Gastrocnemius medialis (tissue), 4 donors: ENCODE measurements at regions not wholly inside any gene's neighbourhood (a gene's known extent, or its start where the extent isn't known, plus 50 kb on each side); places are given as distances from the start of the nearest gene placed in this dataset.

ENCODE experiments used
- ATAC-seq, 2 donors: fragments of 150-250 bp; one replicate each; pipeline ENCODE4 v1.9.1; 2016
- DNase-seq, 2 donors: peaks; one replicate each; pipeline ENCODE4 v3.0.0-alpha.2; 2019
- H3K27ac ChIP-seq, 4 donors: fragments of 200-600 bp; sonication (generic); 1 replicate in 1 of 4; 2 replicates in 3 of 4; pipeline ENCODE4 v1.5.1; 2016 to 2018; ENCODE audit warnings: mild to moderate bottlenecking in 2 of 4, moderate library complexity in 1 of 4
- H3K27me3 ChIP-seq, 3 donors: fragments of 200-600 bp; sonication (generic) in 2 of 3; 1 replicate in 1 of 3; 2 replicates in 2 of 3; pipeline versions ENCODE4 v1.5.1 to v1.6.0; 2016 to 2019; ENCODE audit warnings: mild to moderate bottlenecking in 1 of 3, moderate library complexity in 1 of 3
- H3K36me3 ChIP-seq, 2 donors: fragments of 200-600 bp; sonication (generic) in 1 of 2; one replicate each; pipeline ENCODE4 v1.5.1; 2017 to 2018
- H3K4me1 ChIP-seq, 2 donors: fragments of 200-600 bp; sonication (generic) in 1 of 2; one replicate each; pipeline ENCODE4 v1.5.1; 2016 to 2017; ENCODE audit warnings: mild to moderate bottlenecking in 2 of 2
- H3K4me3 ChIP-seq, 4 donors: fragments of 200-600 bp; sonication (generic) in 3 of 4; 1 replicate in 1 of 4; 2 replicates in 3 of 4; pipeline ENCODE4 v1.5.1; 2016 to 2019; ENCODE audit warnings: mild to moderate bottlenecking in 2 of 4
- H3K9me3 ChIP-seq, 3 donors: fragments of 200-600 bp; sonication (generic) in 2 of 3; 1 replicate in 1 of 3; 2 replicates in 2 of 3; pipeline ENCODE4 v1.5.1; 2016 to 2019
- CTCF ChIP-seq, 5 experiments: fragments of 450-650 bp in 3 of 5; fragments of 200-600 bp in 2 of 5; sonication (generic) in 2 of 5; IDR thresholded peaks in 4 of 5; conservative IDR thresholded peaks in 1 of 5; 1 replicate in 4 of 5; 2 replicates in 1 of 5; pipeline ENCODE4 v1.5.1; 2016 to 2019; ENCODE audit warnings: antibody characterized with exemption in 5 of 5, mild to moderate bottlenecking in 3 of 5, moderate library complexity in 3 of 5
- POLR2A ChIP-seq, 2 donors: fragments of 450-650 bp; IDR thresholded peaks; one replicate each; pipeline ENCODE4 v1.6.1; 2017; ENCODE audit warnings: antibody characterized with exemption in 2 of 2, mild to moderate bottlenecking in 2 of 2, moderate library complexity in 2 of 2
- in situ Hi-C, 4 donors: fragments of 200-750 bp; cut with MboI; loops; one replicate each; pipeline versions ENCODE4 v1.15.0 to v1.8.0; 2017; ENCODE audit warnings: low sequenced_read_pairs in 4 of 4
- intact Hi-C: fragments of 100-400 bp; cut with DNase I; formaldehyde crosslinking; loops from one replicate; pipeline ENCODE4 v1.15.1; 2023; ENCODE audit warnings: low total_unique reads

- in situ Hi-C loops, result no loop called here
- intact Hi-C loops, result no loop called here
- H3K36me3 ChIP-seq, result no peaks in the 10 kb centered on the region
- DNase-seq, result no peak
- TF ChIP-seq POLR2A (IDR thresholded peaks at IDR 0.05), result no peak
- TF ChIP-seq CTCF (IDR thresholded peaks at IDR 0.05 in 4 of 5, conservative IDR thresholded peaks at IDR 0.05 in 1 of 5), result no peak
- H3K9me3 ChIP-seq, result no peaks in the 10 kb centered on the region
- H3K4me1 ChIP-seq, result no peaks in the 10 kb centered on the region
- no peak for ATAC-seq
- no peaks in the 10 kb centered on the region for H3K27me3 ChIP-seq
- H3K4me3 ChIP-seq, result no peak overlapping the region
- no peak overlapping the region for H3K27ac ChIP-seq
Observed at GRCh38 chr21:26758083-26758880, 86.9 kb downstream of the ADAMTS1 start.

- Histone ChIP-seq H3K4me1 (no peaks in the 10 kb centered on the region), H3K36me3 (no peaks in the 10 kb centered on the region), H3K27ac (no peak overlapping the region), H3K9me3 (no peaks in the 10 kb centered on the region), H3K27me3 (no peaks in the 10 kb centered on the region), H3K4me3 (no peak overlapping the region)
- ATAC-seq (no peak), DNase-seq (no peak)
- in situ Hi-C loops (no loop called here), intact Hi-C loops (no loop called here)
- TF ChIP-seq POLR2A (IDR thresholded peaks at IDR 0.05), result no peak
- no peak for TF ChIP-seq CTCF (IDR thresholded peaks at IDR 0.05 in 4 of 5, conservative IDR thresholded peaks at IDR 0.05 in 1 of 5)
Observed at GRCh38 chr21:26756491-26757159, 88.6 kb downstream of the ADAMTS1 start.

GRCh38 chr21:26754853-26755252 is 90.4 kb downstream of the ADAMTS1 start:
- no peaks in the 10 kb centered on the region for H3K27me3 ChIP-seq
- no peak for ATAC-seq
- H3K9me3 ChIP-seq, result no peaks in the 10 kb centered on the region
- H3K4me1 ChIP-seq, result no peaks in the 10 kb centered on the region
- no peak for DNase-seq
- intact Hi-C loops, result no loop called here
- no peak overlapping the region for H3K4me3 ChIP-seq
- in situ Hi-C loops, result no loop called here
- TF ChIP-seq POLR2A (IDR thresholded peaks at IDR 0.05) (no peak), CTCF (IDR thresholded peaks at IDR 0.05 in 4 of 5, conservative IDR thresholded peaks at IDR 0.05 in 1 of 5) (no peak)
- H3K36me3 ChIP-seq, result no peaks in the 10 kb centered on the region
- H3K27ac ChIP-seq, result no peak overlapping the region

GRCh38 chr21:26753822-26754221 is 91.4 kb downstream of the ADAMTS1 start:
- Histone ChIP-seq H3K27ac (no peak overlapping the region), H3K4me3 (no peak overlapping the region), H3K27me3 (no peaks in the 10 kb centered on the region), H3K36me3 (no peaks in the 10 kb centered on the region), H3K4me1 (no peaks in the 10 kb centered on the region), H3K9me3 (no peaks in the 10 kb centered on the region)
- intact Hi-C loops (no loop called here), in situ Hi-C loops (no loop called here)
- TF ChIP-seq CTCF (IDR thresholded peaks at IDR 0.05 in 4 of 5, conservative IDR thresholded peaks at IDR 0.05 in 1 of 5) (no peak), POLR2A (IDR thresholded peaks at IDR 0.05) (no peak)
- ATAC-seq (no peak), DNase-seq (no peak)
